Hepatocyte (in vitro differentiated cells): ENCODE measurements at regions not wholly inside any gene's neighbourhood (a gene's known extent, or its start where the extent isn't known, plus 50 kb on each side); places are given as distances from the start of the nearest gene placed in this dataset.

ENCODE experiments used
- CTCF ChIP-seq: fragments of 200-600 bp; sonication (generic); IDR thresholded peaks from 2 replicates; pipeline ENCODE4 v1.5.1; 2016; ENCODE audit warnings: antibody characterized with exemption, mild to moderate bottlenecking; ENCODE audit not compliant: poor library complexity
- EZH2 ChIP-seq: fragments of 200-600 bp; sonication (generic); IDR thresholded peaks from 2 replicates; pipeline ENCODE4 v1.6.1; 2016; ENCODE audit warnings: antibody characterized with exemption, mild to moderate bottlenecking, borderline replicate concordance

GRCh38 chr18:78565240-78565639 is 414.4 kb upstream of the SALL3 start:
- no peak for TF ChIP-seq CTCF
- TF ChIP-seq EZH2 = no peak
